Inflammatory macrophage treated with lipopolysaccharide for 4 hours (primary cell): ENCODE measurements at regions not wholly inside any gene's neighbourhood (a gene's known extent, or its start where the extent isn't known, plus 50 kb on each side); places are given as distances from the start of the nearest gene placed in this dataset.
A peak's percentile ranks its signal among the peaks of the same experiment; 100 is the strongest.

ENCODE experiments used
- DNase-seq: peaks from one replicate; pipeline ENCODE4 v3.0.0-alpha.2; 2020

GRCh38 chr2:239817468-239818031 lies 207.6 kb downstream of the NDUFA10 start:
- DNase-seq: peak; percentile 29

- no peak for DNase-seq
Observed at GRCh38 chr2:239816576-239817467, 208.3 kb downstream of the NDUFA10 start.

- DNase-seq: no peak
Observed at GRCh38 chr2:239815671-239816070, 209.5 kb downstream of the NDUFA10 start.

GRCh38 chr2:239814861-239815601 lies 210.1 kb downstream of the NDUFA10 start:
- DNase-seq: no peak

- DNase-seq: no peak
Observed at GRCh38 chr2:239814116-239814860, 210.9 kb downstream of the NDUFA10 start.

- DNase-seq: no peak
Observed at GRCh38 chr2:239813261-239814115, 211.7 kb downstream of the NDUFA10 start.

GRCh38 chr2:239811806-239812560 lies 213.2 kb downstream of the NDUFA10 start:
- DNase-seq: no peak

GRCh38 chr2:239811111-239811781 lies 213.9 kb downstream of the NDUFA10 start:
- DNase-seq: no peak

- no peak for DNase-seq
Observed at GRCh38 chr2:239809391-239809790, 215.8 kb downstream of the NDUFA10 start.

GRCh38 chr2:239807568-239807967 lies 217.6 kb downstream of the NDUFA10 start:
- no peak for DNase-seq

GRCh38 chr2:239806758-239807434 lies 218.2 kb downstream of the NDUFA10 start:
- DNase-seq: no peak

GRCh38 chr2:239806276-239806675 lies 218.9 kb downstream of the NDUFA10 start:
- no peak for DNase-seq

GRCh38 chr2:239805414-239805813 lies 219.7 kb downstream of the NDUFA10 start:
- no peak for DNase-seq

GRCh38 chr2:239805043-239805329 lies 220.2 kb downstream of the NDUFA10 start:
- DNase-seq: no peak

- DNase-seq: no peak
Observed at GRCh38 chr2:239804161-239805042, 220.7 kb downstream of the NDUFA10 start.

- no peak for DNase-seq
Observed at GRCh38 chr2:239803766-239804115, 221.4 kb downstream of the NDUFA10 start.

GRCh38 chr2:239803102-239803765 lies 221.9 kb downstream of the NDUFA10 start:
- no peak for DNase-seq

GRCh38 chr2:239802185-239802649 lies 222.9 kb downstream of the NDUFA10 start:
- DNase-seq: no peak
